H1 (cell line): ENCODE measurements at regions not wholly inside any gene's neighbourhood (a gene's known extent, or its start where the extent isn't known, plus 50 kb on each side); places are given as distances from the start of the nearest gene placed in this dataset.

Experiments
- ATF2 ChIP-seq: IDR thresholded peaks from 2 replicates; pipeline ENCODE4 v1.6.1; 2012; ENCODE audit warnings: low read length, inconsistent platforms
- RXRA ChIP-seq: IDR thresholded peaks from 2 replicates; pipeline ENCODE4 v1.6.1; 2011; ENCODE audit warnings: low read depth, mild to moderate bottlenecking, low read length, moderate library complexity; ENCODE audit not compliant: insufficient read depth
- TBP ChIP-seq: IDR thresholded peaks from 2 replicates; pipeline ENCODE4 v1.6.1; 2011; ENCODE audit warnings: low read depth, low read length, improper control_type of control experiment

- TF ChIP-seq RXRA: no peak
- no peak for TF ChIP-seq ATF2
- TF ChIP-seq TBP: no peak
- TF ChIP-seq, all 59 proteins: peak for 0
These were observed 244.3 kb upstream of the ZNF608 start (continued) for GRCh38 chr5:124990723-124991122.
